ENCODE measurements at regions not wholly inside any gene's neighbourhood (a gene's known extent, or its start where the extent isn't known, plus 50 kb on each side); places are given as distances from the start of the nearest gene placed in this dataset.

GRCh38 chr2:7180638-7181370, 263.6 kb downstream of the RNF144A start:
- Histone ChIP-seq H3K27ac (peak overlapping the region in 1 of 3 donors; percentile 34), H3K36me3 (no peaks in the 10 kb centered on the region), H3K9me3 (no peaks in the 10 kb centered on the region), H3K4me1 (peaks cover 0 to 3% of the 10 kb centered on the region in 2 donors), H3K4me3 (replicated peaks in 1 of 3) (no peak overlapping the region), H3K27me3 (no peaks in the 10 kb centered on the region)
- WGBS, 2 donors, result 48 to 52% methylated on average over 9 of the region's 9 CpGs
- intact Hi-C loops (cut with DNase I), result no loop called here
- no peak for TF ChIP-seq POLR2A (IDR thresholded peaks at IDR 0.05)
- TF ChIP-seq CTCF (IDR thresholded peaks at IDR 0.05), result no peak
- DNase-seq, result peak; percentile 24 to 49

- TF ChIP-seq POLR2A (IDR thresholded peaks at IDR 0.05), result no peak
- TF ChIP-seq CTCF (IDR thresholded peaks at IDR 0.05), result no peak
- Histone ChIP-seq H3K4me3 (replicated peaks in 1 of 3) (no peak overlapping the region), H3K4me1 (peaks cover 0 to 3% of the 10 kb centered on the region in 2 donors), H3K9me3 (no peaks in the 10 kb centered on the region), H3K27me3 (no peaks in the 10 kb centered on the region), H3K27ac (no peak overlapping the region), H3K36me3 (no peaks in the 10 kb centered on the region)
- intact Hi-C loops (cut with DNase I), result no loop called here
- 90 to 93% methylated on average over 3 of the region's 3 CpGs for WGBS, 2 donors
- DNase-seq, result no peak
Measured at GRCh38 chr2:7182525-7182924, 265.3 kb downstream of the RNF144A start.

GRCh38 chr2:7189106-7189505, 271.9 kb downstream of the RNF144A start:
- no peaks in the 10 kb centered on the region for H3K36me3 ChIP-seq
- no peak overlapping the region for H3K4me3 ChIP-seq (replicated peaks in 1 of 3)
- WGBS, 2 donors, result 0 to 66% methylated on average over 1 to 8 of the region's 8 CpGs
- TF ChIP-seq POLR2A (IDR thresholded peaks at IDR 0.05) (no peak), CTCF (IDR thresholded peaks at IDR 0.05) (no peak)
- intact Hi-C loops (cut with DNase I), result no loop called here
- DNase-seq, result no peak
- H3K4me1 ChIP-seq, result no peaks in the 10 kb centered on the region
- H3K27me3 ChIP-seq, result no peaks in the 10 kb centered on the region
- no peaks in the 10 kb centered on the region for H3K9me3 ChIP-seq
- no peak overlapping the region for H3K27ac ChIP-seq

- Histone ChIP-seq H3K36me3 (no peaks in the 10 kb centered on the region), H3K4me1 (no peaks in the 10 kb centered on the region), H3K4me3 (replicated peaks in 1 of 3) (no peak overlapping the region), H3K9me3 (no peaks in the 10 kb centered on the region), H3K27me3 (no peaks in the 10 kb centered on the region), H3K27ac (no peak overlapping the region)
- intact Hi-C loops (cut with DNase I), result no loop called here
- TF ChIP-seq POLR2A (IDR thresholded peaks at IDR 0.05) (no peak), CTCF (IDR thresholded peaks at IDR 0.05) (no peak)
- 63 to 70% methylated on average over 5 of the region's 5 CpGs for WGBS, 2 donors
- no peak for DNase-seq
Measured at GRCh38 chr2:7190587-7191324, 273.5 kb downstream of the RNF144A start.

GRCh38 chr2:7191932-7192331, 274.7 kb downstream of the RNF144A start:
- H3K36me3 ChIP-seq, result no peaks in the 10 kb centered on the region
- H3K4me1 ChIP-seq, result no peaks in the 10 kb centered on the region
- H3K9me3 ChIP-seq, result no peaks in the 10 kb centered on the region
- H3K27me3 ChIP-seq, result no peaks in the 10 kb centered on the region
- TF ChIP-seq CTCF (IDR thresholded peaks at IDR 0.05), result no peak
- no peak for TF ChIP-seq POLR2A (IDR thresholded peaks at IDR 0.05)
- 36 to 44% methylated on average over 4 of the region's 4 CpGs for WGBS, 2 donors
- intact Hi-C loops (cut with DNase I), result no loop called here
- no peak for DNase-seq
- no peak overlapping the region for H3K27ac ChIP-seq
- no peak overlapping the region for H3K4me3 ChIP-seq (replicated peaks in 1 of 3)
